ENCODE measurements at regions not wholly inside any gene's neighbourhood (a gene's known extent, or its start where the extent isn't known, plus 50 kb on each side); places are given as distances from the start of the nearest gene placed in this dataset.

DNA sequence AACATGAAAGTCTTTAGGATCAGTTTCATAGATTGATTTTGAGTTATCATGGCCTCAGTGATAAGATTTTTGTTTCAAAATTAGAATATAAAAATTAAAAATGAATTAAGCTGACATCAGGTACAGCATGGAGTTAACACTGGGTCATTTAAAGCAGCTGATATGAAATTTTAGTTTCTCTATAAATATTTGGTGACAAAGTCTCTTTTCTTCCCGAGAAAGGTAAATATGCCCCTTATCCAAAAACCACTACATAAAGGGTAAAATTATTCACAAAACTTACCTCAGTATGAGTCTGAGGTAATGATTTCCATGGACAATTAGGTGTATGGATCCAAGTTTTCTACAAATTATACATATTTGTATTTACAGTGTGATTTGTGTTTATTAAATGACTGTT lies 121.5 kb upstream of the PJA2 start:
- TF ChIP-seq, protein P1, sequence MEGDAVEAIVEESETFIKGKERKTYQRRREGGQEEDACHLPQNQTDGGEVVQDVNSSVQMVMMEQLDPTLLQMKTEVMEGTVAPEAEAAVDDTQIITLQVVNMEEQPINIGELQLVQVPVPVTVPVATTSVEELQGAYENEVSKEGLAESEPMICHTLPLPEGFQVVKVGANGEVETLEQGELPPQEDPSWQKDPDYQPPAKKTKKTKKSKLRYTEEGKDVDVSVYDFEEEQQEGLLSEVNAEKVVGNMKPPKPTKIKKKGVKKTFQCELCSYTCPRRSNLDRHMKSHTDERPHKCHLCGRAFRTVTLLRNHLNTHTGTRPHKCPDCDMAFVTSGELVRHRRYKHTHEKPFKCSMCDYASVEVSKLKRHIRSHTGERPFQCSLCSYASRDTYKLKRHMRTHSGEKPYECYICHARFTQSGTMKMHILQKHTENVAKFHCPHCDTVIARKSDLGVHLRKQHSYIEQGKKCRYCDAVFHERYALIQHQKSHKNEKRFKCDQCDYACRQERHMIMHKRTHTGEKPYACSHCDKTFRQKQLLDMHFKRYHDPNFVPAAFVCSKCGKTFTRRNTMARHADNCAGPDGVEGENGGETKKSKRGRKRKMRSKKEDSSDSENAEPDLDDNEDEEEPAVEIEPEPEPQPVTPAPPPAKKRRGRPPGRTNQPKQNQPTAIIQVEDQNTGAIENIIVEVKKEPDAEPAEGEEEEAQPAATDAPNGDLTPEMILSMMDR (conservative IDR thresholded peaks at IDR 0.05; ENCODE audit: low read depth, low read length), result no peak
- TF ChIP-seq EZH2 (IDR thresholded peaks at IDR 0.05; ENCODE audit: borderline replicate concordance, low read depth, low read length, poor library complexity, severe bottlenecking), result no peak
